ENCODE measurements at regions not wholly inside any gene's neighbourhood (a gene's known extent, or its start where the extent isn't known, plus 50 kb on each side); places are given as distances from the start of the nearest gene placed in this dataset.

DNA sequence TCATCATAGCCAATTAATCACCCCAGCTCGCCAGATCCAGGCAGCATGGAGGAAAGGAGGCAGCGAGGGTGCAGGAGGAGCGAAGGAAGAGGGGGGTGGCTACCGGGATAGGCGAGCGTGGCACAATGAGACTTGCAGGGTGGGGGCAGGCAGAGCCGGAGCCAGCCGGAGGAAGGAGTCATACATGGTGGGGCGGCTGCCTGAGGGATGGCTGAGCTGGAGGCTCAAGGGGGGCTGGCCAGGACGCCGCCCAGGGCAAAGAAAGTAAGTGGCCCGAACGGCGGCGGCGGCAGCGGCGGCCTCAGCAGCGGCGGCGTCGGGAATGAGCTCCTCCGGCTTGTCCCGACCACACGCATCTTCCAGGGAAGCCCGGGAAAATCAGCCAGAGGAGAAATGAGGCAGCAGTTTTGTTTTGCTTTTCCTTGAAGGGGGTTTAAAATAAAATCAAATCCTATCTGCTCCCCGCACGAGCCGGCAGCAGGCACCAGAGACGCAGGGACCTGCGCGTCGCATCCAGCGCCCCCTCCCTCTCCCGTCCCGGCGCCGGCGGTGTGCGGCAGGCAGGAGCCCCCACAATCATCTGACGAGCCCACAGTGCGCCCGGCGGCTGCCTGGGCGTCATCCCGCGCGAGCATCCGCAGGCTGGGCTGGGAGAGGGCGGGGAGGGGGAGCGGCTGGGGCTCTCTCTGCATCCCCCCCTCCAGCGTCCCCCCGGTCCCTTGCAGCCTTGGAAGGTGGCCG, 263.6 kb downstream of the CTTN start:
- no peak for TF ChIP-seq YY1 (IDR thresholded peaks at IDR 0.05; ENCODE audit: low read depth)

DNA sequence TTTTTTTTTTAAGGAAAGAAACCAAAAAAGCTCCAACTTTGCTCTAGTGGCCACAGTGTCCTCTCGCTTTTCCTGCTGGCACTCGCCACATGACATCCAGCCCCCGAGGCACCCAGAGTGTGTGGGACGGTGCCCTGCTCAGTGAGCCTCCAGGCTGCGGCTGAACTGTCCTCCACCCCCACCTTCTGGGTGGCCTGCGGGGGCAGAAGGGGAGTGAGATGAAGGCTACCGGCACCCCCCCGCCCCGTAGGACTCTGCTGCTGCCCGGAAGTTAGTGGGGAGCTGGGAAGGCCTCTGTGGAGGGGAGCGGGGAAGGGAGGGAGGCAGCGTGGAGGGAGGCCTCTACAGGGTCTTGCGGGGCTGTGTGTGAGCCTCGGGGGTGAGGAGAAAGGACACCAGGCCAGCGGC, 264.4 kb downstream of the CTTN start:
- TF ChIP-seq TEAD4 (IDR thresholded peaks at IDR 0.05) (no peak), CEBPB (IDR thresholded peaks at IDR 0.05) (no peak)

DNA sequence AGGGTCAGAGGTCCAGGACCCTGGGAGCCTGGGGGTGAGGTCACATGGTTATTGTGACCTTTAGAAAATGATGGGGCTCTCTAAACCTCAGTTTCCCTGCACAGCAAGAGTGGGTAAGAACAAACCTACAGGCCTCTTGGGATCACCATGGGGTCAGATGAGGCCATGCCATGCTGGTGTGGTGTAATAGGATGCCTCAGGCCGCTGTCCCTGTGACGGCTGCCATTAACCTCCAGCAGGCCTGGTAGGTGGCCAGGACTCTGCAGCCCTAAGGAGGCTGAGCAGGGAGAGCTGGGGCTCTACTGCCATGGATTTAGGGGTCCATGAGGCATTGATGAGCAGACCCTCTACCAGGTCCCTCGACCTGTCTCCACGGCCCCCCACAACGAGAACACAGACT, 265.5 kb downstream of the CTTN start:
- no peak for TF ChIP-seq EGR1 (IDR thresholded peaks at IDR 0.05)
- no peak for TF ChIP-seq TCF12 (IDR thresholded peaks at IDR 0.05; ENCODE audit: low read depth)
- TF ChIP-seq CREB1 (IDR thresholded peaks at IDR 0.05; ENCODE audit: low read depth): no peak
- TF ChIP-seq, protein P1, sequence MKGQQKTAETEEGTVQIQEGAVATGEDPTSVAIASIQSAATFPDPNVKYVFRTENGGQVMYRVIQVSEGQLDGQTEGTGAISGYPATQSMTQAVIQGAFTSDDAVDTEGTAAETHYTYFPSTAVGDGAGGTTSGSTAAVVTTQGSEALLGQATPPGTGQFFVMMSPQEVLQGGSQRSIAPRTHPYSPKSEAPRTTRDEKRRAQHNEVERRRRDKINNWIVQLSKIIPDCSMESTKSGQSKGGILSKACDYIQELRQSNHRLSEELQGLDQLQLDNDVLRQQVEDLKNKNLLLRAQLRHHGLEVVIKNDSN (IDR thresholded peaks at IDR 0.05): no peak
- no peak for TF ChIP-seq TEAD4 (IDR thresholded peaks at IDR 0.05)
- TF ChIP-seq FOXM1 (IDR thresholded peaks at IDR 0.05; ENCODE audit: borderline replicate concordance, low read depth): no peak
- TF ChIP-seq YY1 (IDR thresholded peaks at IDR 0.05; ENCODE audit: low read depth): no peak
- no peak for TF ChIP-seq NFIC (IDR thresholded peaks at IDR 0.05)
- TF ChIP-seq CEBPB (IDR thresholded peaks at IDR 0.05): no peak
- no peak for TF ChIP-seq RAD21 (IDR thresholded peaks at IDR 0.05; ENCODE audit: low read depth)
- TF ChIP-seq TAF1 (IDR thresholded peaks at IDR 0.05; ENCODE audit: low read depth): no peak
- TF ChIP-seq, protein P2, sequence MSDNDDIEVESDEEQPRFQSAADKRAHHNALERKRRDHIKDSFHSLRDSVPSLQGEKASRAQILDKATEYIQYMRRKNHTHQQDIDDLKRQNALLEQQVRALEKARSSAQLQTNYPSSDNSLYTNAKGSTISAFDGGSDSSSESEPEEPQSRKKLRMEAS (IDR thresholded peaks at IDR 0.05): no peak
- TF ChIP-seq, protein P3, sequence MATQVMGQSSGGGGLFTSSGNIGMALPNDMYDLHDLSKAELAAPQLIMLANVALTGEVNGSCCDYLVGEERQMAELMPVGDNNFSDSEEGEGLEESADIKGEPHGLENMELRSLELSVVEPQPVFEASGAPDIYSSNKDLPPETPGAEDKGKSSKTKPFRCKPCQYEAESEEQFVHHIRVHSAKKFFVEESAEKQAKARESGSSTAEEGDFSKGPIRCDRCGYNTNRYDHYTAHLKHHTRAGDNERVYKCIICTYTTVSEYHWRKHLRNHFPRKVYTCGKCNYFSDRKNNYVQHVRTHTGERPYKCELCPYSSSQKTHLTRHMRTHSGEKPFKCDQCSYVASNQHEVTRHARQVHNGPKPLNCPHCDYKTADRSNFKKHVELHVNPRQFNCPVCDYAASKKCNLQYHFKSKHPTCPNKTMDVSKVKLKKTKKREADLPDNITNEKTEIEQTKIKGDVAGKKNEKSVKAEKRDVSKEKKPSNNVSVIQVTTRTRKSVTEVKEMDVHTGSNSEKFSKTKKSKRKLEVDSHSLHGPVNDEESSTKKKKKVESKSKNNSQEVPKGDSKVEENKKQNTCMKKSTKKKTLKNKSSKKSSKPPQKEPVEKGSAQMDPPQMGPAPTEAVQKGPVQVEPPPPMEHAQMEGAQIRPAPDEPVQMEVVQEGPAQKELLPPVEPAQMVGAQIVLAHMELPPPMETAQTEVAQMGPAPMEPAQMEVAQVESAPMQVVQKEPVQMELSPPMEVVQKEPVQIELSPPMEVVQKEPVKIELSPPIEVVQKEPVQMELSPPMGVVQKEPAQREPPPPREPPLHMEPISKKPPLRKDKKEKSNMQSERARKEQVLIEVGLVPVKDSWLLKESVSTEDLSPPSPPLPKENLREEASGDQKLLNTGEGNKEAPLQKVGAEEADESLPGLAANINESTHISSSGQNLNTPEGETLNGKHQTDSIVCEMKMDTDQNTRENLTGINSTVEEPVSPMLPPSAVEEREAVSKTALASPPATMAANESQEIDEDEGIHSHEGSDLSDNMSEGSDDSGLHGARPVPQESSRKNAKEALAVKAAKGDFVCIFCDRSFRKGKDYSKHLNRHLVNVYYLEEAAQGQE (IDR thresholded peaks at IDR 0.05; ENCODE audit: low read depth): no peak
- TF ChIP-seq EP300 (IDR thresholded peaks at IDR 0.05; ENCODE audit: borderline replicate concordance): no peak
- no peak for TF ChIP-seq ZBTB7A (IDR thresholded peaks at IDR 0.05; ENCODE audit: low read depth)

DNA sequence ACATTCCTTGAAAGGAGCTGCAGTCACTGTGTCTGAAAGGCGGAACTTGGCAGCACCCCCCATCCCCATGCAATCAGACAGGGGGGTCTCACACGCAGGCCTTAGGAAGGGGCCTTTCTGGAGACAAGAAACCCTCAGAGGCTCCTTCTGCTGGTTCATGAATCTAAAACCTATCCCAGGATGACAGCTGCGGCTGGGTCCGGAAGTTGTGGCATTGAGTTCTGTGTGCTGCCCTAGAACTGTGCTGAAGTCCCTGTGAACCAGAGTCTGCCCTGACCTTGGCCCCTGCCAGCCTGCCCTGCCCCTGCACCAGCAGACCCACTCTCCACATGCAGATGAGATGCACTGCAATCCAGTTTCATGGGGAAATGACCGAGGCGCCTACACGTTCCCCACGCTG, 268.0 kb downstream of the CTTN start:
- TF ChIP-seq, protein P1 (IDR thresholded peaks at IDR 0.05): no peak
- TF ChIP-seq, protein P3 (IDR thresholded peaks at IDR 0.05; ENCODE audit: low read depth): no peak
- TF ChIP-seq EP300 (IDR thresholded peaks at IDR 0.05; ENCODE audit: borderline replicate concordance) (no peak), NFIC (IDR thresholded peaks at IDR 0.05) (no peak), CEBPB (IDR thresholded peaks at IDR 0.05) (no peak), EGR1 (IDR thresholded peaks at IDR 0.05) (no peak), FOXM1 (IDR thresholded peaks at IDR 0.05; ENCODE audit: borderline replicate concordance, low read depth) (no peak), CREB1 (IDR thresholded peaks at IDR 0.05; ENCODE audit: low read depth) (no peak), TAF1 (IDR thresholded peaks at IDR 0.05; ENCODE audit: low read depth) (no peak), ZBTB7A (IDR thresholded peaks at IDR 0.05; ENCODE audit: low read depth) (no peak), YY1 (IDR thresholded peaks at IDR 0.05; ENCODE audit: low read depth) (no peak), TCF12 (IDR thresholded peaks at IDR 0.05; ENCODE audit: low read depth) (no peak), TEAD4 (IDR thresholded peaks at IDR 0.05) (no peak), RAD21 (IDR thresholded peaks at IDR 0.05; ENCODE audit: low read depth) (no peak)
- TF ChIP-seq, protein P2 (IDR thresholded peaks at IDR 0.05): no peak

DNA sequence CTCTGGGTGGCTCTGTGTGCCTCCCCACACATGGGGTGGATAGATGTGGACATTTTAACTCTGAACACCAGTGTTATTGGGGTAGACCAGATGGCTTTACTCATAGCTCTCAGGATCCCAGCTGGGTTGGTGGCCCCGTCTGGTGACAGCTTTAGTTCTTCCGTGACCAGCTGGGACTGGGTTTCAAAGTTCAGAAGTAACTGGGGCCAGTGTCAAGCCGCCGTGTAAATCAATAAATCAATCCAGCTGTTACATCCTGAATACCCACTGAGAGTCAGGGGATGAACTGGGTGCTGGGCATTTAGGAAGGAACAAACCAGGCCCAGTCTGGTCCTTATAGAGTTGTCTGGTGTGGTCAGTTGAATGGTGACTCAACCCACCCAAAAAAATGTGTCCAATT, 269.4 kb downstream of the CTTN start:
- TF ChIP-seq, protein P2 (IDR thresholded peaks at IDR 0.05): no peak
- no peak for TF ChIP-seq TEAD4 (IDR thresholded peaks at IDR 0.05)
- TF ChIP-seq, protein P1 (IDR thresholded peaks at IDR 0.05): no peak
- no peak for TF ChIP-seq CREB1 (IDR thresholded peaks at IDR 0.05; ENCODE audit: low read depth)
- TF ChIP-seq TAF1 (IDR thresholded peaks at IDR 0.05; ENCODE audit: low read depth): no peak
- no peak for TF ChIP-seq EGR1 (IDR thresholded peaks at IDR 0.05)
- TF ChIP-seq NFIC (IDR thresholded peaks at IDR 0.05): no peak
- TF ChIP-seq RAD21 (IDR thresholded peaks at IDR 0.05; ENCODE audit: low read depth): no peak
- TF ChIP-seq YY1 (IDR thresholded peaks at IDR 0.05; ENCODE audit: low read depth): no peak
- TF ChIP-seq, protein P3 (IDR thresholded peaks at IDR 0.05; ENCODE audit: low read depth): no peak
- no peak for TF ChIP-seq TCF12 (IDR thresholded peaks at IDR 0.05; ENCODE audit: low read depth)
- no peak for TF ChIP-seq CEBPB (IDR thresholded peaks at IDR 0.05)
- no peak for TF ChIP-seq ZBTB7A (IDR thresholded peaks at IDR 0.05; ENCODE audit: low read depth)
- no peak for TF ChIP-seq EP300 (IDR thresholded peaks at IDR 0.05; ENCODE audit: borderline replicate concordance)
- no peak for TF ChIP-seq FOXM1 (IDR thresholded peaks at IDR 0.05; ENCODE audit: borderline replicate concordance, low read depth)
